GM18870 (cell line): ENCODE measurements at regions not wholly inside any gene's neighbourhood (a gene's known extent, or its start where the extent isn't known, plus 50 kb on each side); places are given as distances from the start of the nearest gene placed in this dataset.
"Not testable (repeated sequence)": the region's sequence is repeated elsewhere in the genome, so short reads cannot be mapped to it uniquely, and the experiment has no call there.

Experiments used
- ATAC-seq: cut with Tn5 transposase; IDR thresholded peaks from one replicate; pipeline ENCODE4 v1.9.1; 2021; ENCODE audit warnings: moderate library complexity; ENCODE audit not compliant: unreplicated experiment

DNA sequence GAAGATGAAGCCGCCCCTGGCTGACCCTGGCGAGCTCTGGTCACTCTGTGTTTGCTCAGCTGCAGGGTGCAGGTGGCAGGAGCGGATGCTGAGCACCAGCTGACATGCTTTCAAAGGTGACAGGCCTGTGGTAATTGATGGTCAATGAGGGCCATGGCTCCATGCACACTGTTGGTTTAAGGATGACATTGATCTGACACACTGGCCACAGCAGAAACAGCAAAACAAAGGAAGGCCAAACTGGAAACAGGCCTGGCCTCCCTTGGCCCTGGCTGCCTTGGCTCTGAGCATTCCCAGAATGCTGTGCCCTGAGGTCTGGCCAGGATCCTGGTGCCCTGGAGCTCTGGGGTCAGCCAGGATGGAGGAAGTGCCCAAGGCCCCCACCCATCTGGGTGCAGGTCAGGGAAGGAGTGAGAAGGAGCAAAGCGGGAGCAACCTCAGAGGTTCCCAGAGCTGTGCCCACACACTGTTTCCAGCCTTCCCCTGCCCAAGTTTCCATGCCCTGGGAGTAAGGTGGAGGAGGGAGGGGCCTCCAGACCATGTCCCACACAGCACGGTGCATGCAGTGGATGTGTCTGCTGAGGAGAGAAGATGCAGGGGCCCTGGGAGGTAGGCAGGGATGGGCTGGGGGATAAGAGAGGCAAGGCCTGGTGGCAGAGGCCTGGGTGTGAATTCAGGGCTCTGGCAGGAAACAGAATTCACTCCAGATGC is 302.2 kb downstream of the RPS24 start:
- no peak for ATAC-seq

DNA sequence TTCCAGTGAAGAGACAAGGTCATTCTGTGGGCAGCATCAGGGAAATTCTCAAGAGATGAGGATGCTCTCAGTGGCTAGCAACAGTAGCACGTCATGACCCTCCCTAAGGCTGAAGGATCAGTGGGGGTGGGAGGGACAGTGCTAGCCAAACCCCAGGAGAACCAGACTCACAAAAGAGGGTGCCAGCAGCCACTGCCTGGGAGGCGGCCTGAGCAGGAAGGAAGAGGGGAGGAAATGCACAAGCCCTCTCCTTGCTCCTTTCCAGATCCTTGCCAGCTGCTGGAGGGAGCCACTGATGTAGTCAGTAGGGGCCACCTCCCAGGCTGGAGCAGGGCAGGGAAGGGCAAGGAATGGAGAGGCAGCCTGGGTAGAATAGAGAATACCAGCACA is 302.7 kb downstream of the RPS24 start:
- ATAC-seq: no peak

- ATAC-seq: no peak
Observed at GRCh38 chr10:78337016-78337415, 303.4 kb downstream of the RPS24 start.

DNA sequence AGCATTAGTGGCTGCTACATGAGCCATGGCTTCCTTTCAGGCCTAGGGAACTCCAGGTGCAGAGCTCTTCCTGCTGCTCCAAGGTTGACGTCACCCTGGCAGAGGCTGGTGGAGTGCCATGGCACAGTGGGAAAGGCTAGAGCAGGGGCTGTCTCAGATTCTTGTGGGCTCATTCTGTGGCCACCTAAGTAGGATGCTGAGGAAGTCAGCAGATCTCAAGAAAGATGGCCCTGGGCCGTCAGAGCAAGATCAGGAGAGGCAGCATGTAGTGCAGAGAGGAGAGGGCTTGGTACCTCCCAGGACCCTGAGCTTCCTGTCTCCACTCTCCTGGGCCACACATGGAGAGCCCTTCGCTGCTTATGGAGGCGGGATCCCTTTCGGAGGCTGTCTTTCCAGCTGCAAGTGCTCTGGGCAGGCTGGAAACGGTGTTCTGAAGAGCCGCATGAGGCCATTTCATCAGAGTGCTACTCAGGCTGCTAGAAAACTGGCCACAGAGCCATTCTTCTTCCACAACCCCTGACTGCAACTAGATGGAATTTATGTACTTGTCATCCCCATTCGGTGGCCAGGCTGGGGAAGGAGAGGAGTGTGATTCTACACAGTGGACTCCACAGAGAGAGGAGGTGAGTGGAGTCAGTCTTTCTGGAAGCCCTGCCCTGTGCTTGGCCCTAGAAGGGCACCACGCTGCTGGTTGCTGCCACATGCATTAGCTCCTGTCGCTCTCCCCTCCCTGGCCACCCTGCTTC is 304.2 kb downstream of the RPS24 start:
- ATAC-seq: no peak

DNA sequence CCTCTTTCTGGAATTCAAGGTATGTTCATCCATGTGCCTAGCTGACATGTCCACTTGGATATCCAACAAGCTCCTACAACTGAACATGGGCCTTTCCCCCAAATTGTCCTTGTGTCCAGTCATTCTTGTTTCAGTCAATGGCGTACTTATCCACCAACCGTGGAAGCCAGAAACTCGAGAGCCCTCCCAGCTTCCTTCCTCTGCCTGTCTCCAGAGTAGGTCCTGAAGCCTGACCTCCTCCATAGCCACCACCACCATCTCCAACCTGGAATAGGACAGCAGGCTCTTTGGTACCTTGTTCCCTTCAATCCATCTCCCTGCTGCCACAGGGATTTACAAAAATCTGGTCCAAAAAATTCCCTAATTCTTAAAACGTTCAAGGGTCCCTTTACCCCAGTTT is 305.1 kb downstream of the RPS24 start:
- no peak for ATAC-seq

GRCh38 chr10:78339251-78339650 is 305.6 kb downstream of the RPS24 start:
- ATAC-seq: no peak

- ATAC-seq: no peak
Observed at GRCh38 chr10:78341953-78342614, 308.4 kb downstream of the RPS24 start.

- no peak for ATAC-seq
Observed at GRCh38 chr10:78342827-78343653, 309.4 kb downstream of the RPS24 start.

DNA sequence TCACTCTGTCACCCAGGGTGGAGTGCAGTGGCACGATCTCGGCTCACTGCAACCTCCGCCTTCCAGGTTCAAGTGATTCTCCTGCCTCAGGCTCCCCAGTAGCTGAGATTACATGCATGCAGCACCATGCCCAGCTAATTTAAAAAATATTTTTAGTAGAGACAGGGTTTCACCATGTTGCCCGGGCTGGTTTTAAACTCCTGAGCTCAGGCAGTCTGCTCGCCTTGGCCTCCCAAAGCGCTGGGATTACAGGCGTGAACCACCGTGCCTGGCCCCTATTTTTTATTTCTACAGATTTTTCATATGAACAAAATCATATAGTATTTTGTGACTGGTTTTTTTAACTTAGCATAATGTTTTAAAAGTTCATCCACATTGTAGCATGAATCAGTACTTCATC is 310.6 kb downstream of the RPS24 start:
- ATAC-seq: not testable (repeated sequence)

DNA sequence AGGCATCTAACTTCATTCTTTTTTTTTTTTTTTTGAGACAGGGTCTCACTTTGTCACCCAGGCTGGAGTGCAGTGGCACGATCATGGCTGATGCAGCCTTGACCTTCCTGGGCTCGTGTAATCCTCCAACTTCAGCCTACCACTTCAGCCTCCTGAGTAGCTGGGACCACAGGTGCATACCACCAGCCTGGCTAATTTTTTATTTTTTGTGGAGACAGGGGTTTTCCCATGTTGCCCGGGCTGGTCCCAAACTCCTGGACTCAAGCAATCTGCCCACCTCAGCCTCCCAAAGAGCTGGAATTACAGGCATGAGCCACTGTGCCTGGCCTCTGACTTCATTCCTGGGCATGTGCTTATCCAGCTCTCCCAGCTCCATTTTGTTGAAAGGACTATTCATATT is 311.9 kb downstream of the RPS24 start:
- ATAC-seq: not testable (repeated sequence)

GRCh38 chr10:78346721-78347120 is 313.1 kb downstream of the RPS24 start:
- no peak for ATAC-seq

- ATAC-seq: no peak
Observed at GRCh38 chr10:78348411-78349164, 314.9 kb downstream of the RPS24 start.

DNA sequence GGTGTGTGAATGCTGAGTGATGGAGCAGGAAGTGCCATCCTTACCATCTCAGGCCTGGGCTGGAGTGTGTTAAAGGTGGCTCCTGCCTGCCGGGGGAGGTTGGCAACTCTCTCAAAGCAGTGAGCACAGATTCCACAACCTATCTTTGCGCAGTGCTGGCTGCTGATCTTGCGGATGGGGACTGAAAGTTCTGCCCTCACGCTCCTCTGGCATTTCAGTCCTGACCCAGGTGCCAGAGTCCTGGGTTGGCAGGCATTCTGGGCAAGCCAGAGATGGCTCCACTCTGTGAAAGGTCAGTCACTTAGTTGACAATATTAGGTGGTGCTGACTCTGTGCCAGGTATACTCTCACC is 315.5 kb downstream of the RPS24 start:
- no peak for ATAC-seq

GRCh38 chr10:78349911-78350663 is 316.4 kb downstream of the RPS24 start:
- no peak for ATAC-seq

DNA sequence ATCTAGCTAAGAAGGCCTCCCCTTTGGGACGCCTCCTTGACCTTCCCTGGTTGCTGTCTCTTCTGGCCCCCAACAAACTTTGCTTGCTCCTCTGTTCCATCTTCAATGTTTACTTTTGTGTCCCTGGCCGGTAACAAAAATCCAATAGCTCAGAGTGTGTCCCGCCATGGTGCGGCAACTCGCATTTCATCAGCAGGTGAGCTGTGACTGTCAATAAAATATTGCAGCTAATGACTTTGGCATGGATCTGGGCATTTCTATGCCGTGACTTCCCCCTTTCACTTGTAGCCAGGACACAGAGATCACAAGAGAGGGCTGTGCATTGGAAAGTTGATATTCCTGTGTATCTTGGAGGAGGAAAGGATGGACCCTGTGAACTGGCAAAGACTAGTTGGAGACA is 317.6 kb downstream of the RPS24 start:
- no peak for ATAC-seq

DNA sequence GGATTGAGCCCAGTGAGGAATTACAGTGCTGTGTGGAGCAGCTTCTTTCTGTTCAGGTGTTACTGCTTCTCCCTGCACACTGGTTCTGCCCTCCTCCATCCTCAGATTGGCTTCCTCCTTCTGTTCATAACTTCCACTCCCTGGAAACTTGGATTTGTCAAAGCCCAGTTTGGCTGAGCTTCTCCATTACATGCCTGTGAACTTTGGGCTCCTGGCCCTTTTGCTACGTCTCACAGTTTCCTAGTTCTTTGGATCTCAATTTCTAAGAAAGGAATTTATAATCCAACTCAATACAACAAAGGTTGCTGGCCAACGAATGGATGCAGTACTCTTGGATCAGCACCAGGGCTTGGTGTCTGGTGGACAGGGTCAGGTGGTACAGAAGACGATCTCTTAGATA is 318.1 kb downstream of the RPS24 start:
- ATAC-seq: no peak

DNA sequence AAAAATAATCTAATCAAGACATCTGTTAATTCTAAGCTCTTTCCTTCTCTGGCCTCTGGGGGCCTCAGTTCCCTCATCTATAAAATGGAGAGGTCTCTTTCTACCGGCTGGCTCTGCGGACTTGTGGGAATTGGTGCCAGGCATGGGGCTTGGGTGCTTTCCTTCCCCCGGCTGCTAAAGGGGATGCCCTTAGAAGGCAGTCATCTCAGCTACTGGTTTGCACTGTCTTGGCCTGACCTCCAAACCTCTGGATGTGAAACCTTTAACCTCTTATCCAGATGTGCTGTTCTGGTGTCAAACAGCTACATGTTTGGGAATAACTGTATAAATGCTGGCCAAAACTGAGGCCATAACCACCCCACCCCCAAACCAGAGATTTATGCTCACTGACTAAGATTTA is 320.0 kb downstream of the RPS24 start:
- no peak for ATAC-seq

DNA sequence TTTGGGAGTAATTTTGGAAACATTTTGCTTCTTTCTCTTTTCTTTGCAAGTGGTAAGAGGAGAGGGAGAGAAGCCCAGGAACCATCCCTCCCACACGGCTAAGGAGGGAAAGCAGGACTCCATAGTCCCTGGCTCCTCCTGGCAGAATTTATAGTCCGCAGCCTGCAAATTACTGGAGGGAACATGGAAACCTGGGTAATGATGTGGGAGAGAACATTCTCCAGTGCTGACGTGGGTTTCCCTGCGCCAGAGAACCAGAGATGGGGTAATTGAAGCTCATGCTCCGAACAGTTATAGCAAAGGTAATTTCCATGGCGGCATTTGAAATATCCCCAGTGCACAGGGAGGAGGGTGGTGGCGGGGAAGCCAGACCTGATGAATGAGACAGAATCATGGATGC is 320.4 kb downstream of the RPS24 start:
- no peak for ATAC-seq

DNA sequence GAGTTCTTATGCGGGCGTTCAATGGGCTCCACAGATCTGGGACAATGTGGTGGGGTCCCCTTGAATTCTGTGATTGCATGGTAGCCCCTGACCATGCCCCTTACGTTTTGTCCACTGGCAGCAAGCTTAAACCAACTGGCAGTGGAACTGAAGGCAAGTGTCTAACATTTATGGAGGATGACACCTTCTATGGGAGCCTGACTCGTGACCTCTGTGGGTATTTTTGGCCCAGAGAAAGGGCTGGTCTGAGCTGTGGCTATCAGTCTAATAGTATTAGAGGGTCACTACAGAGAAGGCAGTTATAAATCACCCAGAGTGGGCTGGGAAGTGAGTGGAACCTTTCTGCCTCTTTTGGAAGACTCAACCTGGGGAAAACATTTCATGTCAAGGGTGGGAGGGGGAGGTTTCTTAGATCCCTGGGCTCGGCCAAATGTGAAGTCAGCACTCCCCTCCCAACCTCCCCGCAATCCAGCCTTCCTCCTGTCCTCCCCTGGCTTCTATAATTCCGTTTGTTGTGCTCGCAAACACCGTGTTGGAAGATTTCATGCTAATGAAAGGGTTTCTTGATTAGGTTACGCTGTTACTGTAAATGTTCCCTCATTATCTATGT is 322.7 kb downstream of the RPS24 start:
- no peak for ATAC-seq
